ENCODE measurements at regions not wholly inside any gene's neighbourhood (a gene's known extent, or its start where the extent isn't known, plus 50 kb on each side); places are given as distances from the start of the nearest gene placed in this dataset.

DNA sequence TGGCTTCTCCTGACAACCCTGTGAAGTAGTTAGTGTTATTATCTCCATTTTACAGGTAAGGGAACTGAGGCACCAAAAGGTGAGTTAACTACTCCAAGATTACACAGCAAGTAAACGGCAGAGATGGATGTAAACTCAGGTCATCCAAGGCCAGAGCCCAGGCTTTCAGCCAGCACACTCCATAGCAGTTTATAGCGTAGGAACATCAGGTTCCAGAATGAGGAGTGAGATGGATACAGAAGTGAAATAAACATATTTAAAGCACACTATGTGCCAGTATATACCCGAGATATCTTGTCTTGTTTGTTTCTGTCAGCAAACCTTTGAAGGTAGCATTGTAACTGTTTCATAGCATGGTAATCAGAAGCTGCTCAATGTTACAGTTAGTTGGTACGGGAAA, 279.0 kb downstream of the OXSM start:
- Histone ChIP-seq H3K9me3 (ENCODE audit: control insufficient read depth, insufficient read depth, low read depth, low read length) (no peaks in the 10 kb centered on the region), H3K36me3 (ENCODE audit: control insufficient read depth, insufficient read depth, low read length) (no peaks in the 10 kb centered on the region), H3K27ac (ENCODE audit: insufficient read depth, low read length) (no peak overlapping the region), H3K79me2 (ENCODE audit: control insufficient read depth, insufficient read depth, low read length) (no peaks in the 10 kb centered on the region), H3K4me3 (replicated peaks in 1 of 4; ENCODE audit: control extremely low read depth in 1 of 4, insufficient read depth in 1 of 4, low read depth in 3 of 4, low read length in 4 of 4) (no peak overlapping the region), H2AFZ (ENCODE audit: low read length) (no peak overlapping the region), H3K27me3 (ENCODE audit: control insufficient read depth, insufficient read depth, low read length) (no peaks in the 10 kb centered on the region), H3K9ac (ENCODE audit: insufficient read depth, low read length) (no peak overlapping the region), H4K20me1 (ENCODE audit: control insufficient read depth, extremely low read depth, insufficient read depth, low read length) (no peaks in the 10 kb centered on the region), H3K4me1 (ENCODE audit: control insufficient read depth, extremely low read depth, insufficient read depth, low read length) (no peaks in the 10 kb centered on the region), H3K4me2 (ENCODE audit: extremely low read depth, insufficient read depth, low read length) (no peak overlapping the region)
- TF ChIP-seq, protein P1, sequence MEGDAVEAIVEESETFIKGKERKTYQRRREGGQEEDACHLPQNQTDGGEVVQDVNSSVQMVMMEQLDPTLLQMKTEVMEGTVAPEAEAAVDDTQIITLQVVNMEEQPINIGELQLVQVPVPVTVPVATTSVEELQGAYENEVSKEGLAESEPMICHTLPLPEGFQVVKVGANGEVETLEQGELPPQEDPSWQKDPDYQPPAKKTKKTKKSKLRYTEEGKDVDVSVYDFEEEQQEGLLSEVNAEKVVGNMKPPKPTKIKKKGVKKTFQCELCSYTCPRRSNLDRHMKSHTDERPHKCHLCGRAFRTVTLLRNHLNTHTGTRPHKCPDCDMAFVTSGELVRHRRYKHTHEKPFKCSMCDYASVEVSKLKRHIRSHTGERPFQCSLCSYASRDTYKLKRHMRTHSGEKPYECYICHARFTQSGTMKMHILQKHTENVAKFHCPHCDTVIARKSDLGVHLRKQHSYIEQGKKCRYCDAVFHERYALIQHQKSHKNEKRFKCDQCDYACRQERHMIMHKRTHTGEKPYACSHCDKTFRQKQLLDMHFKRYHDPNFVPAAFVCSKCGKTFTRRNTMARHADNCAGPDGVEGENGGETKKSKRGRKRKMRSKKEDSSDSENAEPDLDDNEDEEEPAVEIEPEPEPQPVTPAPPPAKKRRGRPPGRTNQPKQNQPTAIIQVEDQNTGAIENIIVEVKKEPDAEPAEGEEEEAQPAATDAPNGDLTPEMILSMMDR (conservative IDR thresholded peaks at IDR 0.05 in 1 of 2, IDR thresholded peaks at IDR 0.05 in 1 of 2; ENCODE audit: low read depth in 1 of 2, low read length in 2 of 2) = no peak
- no peak for TF ChIP-seq EZH2 (IDR thresholded peaks at IDR 0.05; ENCODE audit: low read length, missing control alignments)
- DNase-seq (ENCODE audit: low read depth in 2 of 2) = no peak

DNA sequence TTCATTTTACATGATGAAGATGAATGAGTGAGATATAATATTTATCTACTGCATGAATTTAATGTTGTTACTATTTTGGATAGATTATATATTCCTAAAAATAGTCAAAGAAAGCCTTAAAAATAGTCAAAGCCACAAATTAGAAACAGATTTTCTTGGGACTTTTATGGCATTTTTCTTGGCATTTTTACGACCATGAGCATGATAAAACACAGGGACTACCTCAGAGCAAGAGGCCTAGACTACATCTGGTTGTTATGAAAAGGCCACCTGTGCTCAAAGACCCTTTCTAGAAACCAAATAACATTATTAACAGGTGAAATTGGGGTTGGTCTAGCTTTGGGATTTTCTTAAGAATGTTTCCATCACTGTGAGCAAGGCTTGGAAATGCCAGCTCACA, 281.0 kb downstream of the OXSM start:
- no peaks in the 10 kb centered on the region for H4K20me1 ChIP-seq (ENCODE audit: control insufficient read depth, extremely low read depth, insufficient read depth, low read length)
- H3K4me1 ChIP-seq (ENCODE audit: control insufficient read depth, extremely low read depth, insufficient read depth, low read length) = no peaks in the 10 kb centered on the region
- H2AFZ ChIP-seq (ENCODE audit: low read length) = no peak overlapping the region
- H3K9me3 ChIP-seq (ENCODE audit: control insufficient read depth, insufficient read depth, low read depth, low read length) = no peaks in the 10 kb centered on the region
- no peaks in the 10 kb centered on the region for H3K79me2 ChIP-seq (ENCODE audit: control insufficient read depth, insufficient read depth, low read length)
- no peak for TF ChIP-seq EZH2 (IDR thresholded peaks at IDR 0.05; ENCODE audit: low read length, missing control alignments)
- TF ChIP-seq, protein P1 (conservative IDR thresholded peaks at IDR 0.05 in 1 of 2, IDR thresholded peaks at IDR 0.05 in 1 of 2; ENCODE audit: low read depth in 1 of 2, low read length in 2 of 2) = no peak
- no peak overlapping the region for H3K4me3 ChIP-seq (replicated peaks in 1 of 4; ENCODE audit: control extremely low read depth in 1 of 4, insufficient read depth in 1 of 4, low read depth in 3 of 4, low read length in 4 of 4)
- no peak overlapping the region for H3K27ac ChIP-seq (ENCODE audit: insufficient read depth, low read length)
- H3K36me3 ChIP-seq (ENCODE audit: control insufficient read depth, insufficient read depth, low read length) = no peaks in the 10 kb centered on the region
- H3K27me3 ChIP-seq (ENCODE audit: control insufficient read depth, insufficient read depth, low read length) = no peaks in the 10 kb centered on the region
- no peak overlapping the region for H3K9ac ChIP-seq (ENCODE audit: insufficient read depth, low read length)
- no peak overlapping the region for H3K4me2 ChIP-seq (ENCODE audit: extremely low read depth, insufficient read depth, low read length)
- no peak for DNase-seq (ENCODE audit: low read depth in 2 of 2)

- no peaks in the 10 kb centered on the region for H4K20me1 ChIP-seq (ENCODE audit: control insufficient read depth, extremely low read depth, insufficient read depth, low read length)
- no peak overlapping the region for H3K27ac ChIP-seq (ENCODE audit: insufficient read depth, low read length)
- H3K4me1 ChIP-seq (ENCODE audit: control insufficient read depth, extremely low read depth, insufficient read depth, low read length) = no peaks in the 10 kb centered on the region
- no peak overlapping the region for H3K4me3 ChIP-seq (replicated peaks in 1 of 4; ENCODE audit: control extremely low read depth in 1 of 4, insufficient read depth in 1 of 4, low read depth in 3 of 4, low read length in 4 of 4)
- TF ChIP-seq, protein P1 (conservative IDR thresholded peaks at IDR 0.05 in 1 of 2, IDR thresholded peaks at IDR 0.05 in 1 of 2; ENCODE audit: low read depth in 1 of 2, low read length in 2 of 2) = no peak
- TF ChIP-seq EZH2 (IDR thresholded peaks at IDR 0.05; ENCODE audit: low read length, missing control alignments) = no peak
- H3K4me2 ChIP-seq (ENCODE audit: extremely low read depth, insufficient read depth, low read length) = no peak overlapping the region
- H3K27me3 ChIP-seq (ENCODE audit: control insufficient read depth, insufficient read depth, low read length) = no peaks in the 10 kb centered on the region
- no peak overlapping the region for H3K9ac ChIP-seq (ENCODE audit: insufficient read depth, low read length)
- no peaks in the 10 kb centered on the region for H3K9me3 ChIP-seq (ENCODE audit: control insufficient read depth, insufficient read depth, low read depth, low read length)
- H3K79me2 ChIP-seq (ENCODE audit: control insufficient read depth, insufficient read depth, low read length) = no peaks in the 10 kb centered on the region
- DNase-seq (ENCODE audit: low read depth in 2 of 2) = no peak
- no peak overlapping the region for H2AFZ ChIP-seq (ENCODE audit: low read length)
- H3K36me3 ChIP-seq (ENCODE audit: control insufficient read depth, insufficient read depth, low read length) = no peaks in the 10 kb centered on the region
Measured at GRCh38 chr3:26074080-26074479, 284.2 kb downstream of the OXSM start.
